ENCODE measurements at regions not wholly inside any gene's neighbourhood (a gene's known extent, or its start where the extent isn't known, plus 50 kb on each side); places are given as distances from the start of the nearest gene placed in this dataset.

- no peak for TF ChIP-seq EZH2 (IDR thresholded peaks at IDR 0.05; ENCODE audit: low read length)
- no peak for TF ChIP-seq CTCF (optimal IDR thresholded peaks at IDR 0.05 in 1 of 3, IDR thresholded peaks at IDR 0.05 in 1 of 3, conservative IDR thresholded peaks at IDR 0.05 in 1 of 3; ENCODE audit: extremely low read depth in 1 of 3, insufficient read depth in 2 of 3, low read length in 3 of 3)
Observed at GRCh38 chr5:133680830-133681565, 68.7 kb upstream of the FSTL4 start.
